HG03469 (cell line): ENCODE measurements at regions not wholly inside any gene's neighbourhood (a gene's known extent, or its start where the extent isn't known, plus 50 kb on each side); places are given as distances from the start of the nearest gene placed in this dataset.

Experiments used
- ATAC-seq: cut with Tn5 transposase; IDR thresholded peaks from one replicate; pipeline ENCODE4 v1.9.1; 2021; ENCODE audit warnings: mild to moderate bottlenecking, moderate library complexity, moderate number of reproducible peaks; ENCODE audit not compliant: unreplicated experiment

GRCh38 chr2:136482006-136482405, 283.3 kb upstream of the THSD7B start:
- ATAC-seq: no peak

GRCh38 chr2:136479696-136480095, 285.6 kb upstream of the THSD7B start:
- no peak for ATAC-seq

- no peak for ATAC-seq
Observed at GRCh38 chr2:136468799-136469369, 296.5 kb upstream of the THSD7B start.

- ATAC-seq: no peak
Observed at GRCh38 chr2:136452528-136452927, 312.8 kb upstream of the THSD7B start.

- no peak for ATAC-seq
Observed at GRCh38 chr2:136448986-136449780, 316.2 kb upstream of the THSD7B start.

- ATAC-seq: no peak
Observed at GRCh38 chr2:136448432-136448831, 316.9 kb upstream of the THSD7B start.

GRCh38 chr2:136444323-136444722, 321.0 kb upstream of the THSD7B start:
- ATAC-seq: no peak

GRCh38 chr2:136443661-136444060, 321.7 kb upstream of the THSD7B start:
- no peak for ATAC-seq

- no peak for ATAC-seq
Observed at GRCh38 chr2:136441979-136442714, 323.2 kb upstream of the THSD7B start.

GRCh38 chr2:136439064-136439676, 321.2 kb upstream of the CXCR4 start:
- ATAC-seq: no peak

GRCh38 chr2:136437461-136437860, 319.5 kb upstream of the CXCR4 start:
- ATAC-seq: no peak

- ATAC-seq: no peak
Observed at GRCh38 chr2:136436936-136437335, 319.0 kb upstream of the CXCR4 start.

GRCh38 chr2:136434251-136434715, 316.3 kb upstream of the CXCR4 start:
- ATAC-seq: no peak

GRCh38 chr2:136433261-136433660, 315.3 kb upstream of the CXCR4 start:
- ATAC-seq: no peak

GRCh38 chr2:136424112-136424511, 306.2 kb upstream of the CXCR4 start:
- ATAC-seq: no peak

- peak; percentile 99 for ATAC-seq
Observed at GRCh38 chr2:136423516-136423996, 305.6 kb upstream of the CXCR4 start.

- ATAC-seq: no peak
Observed at GRCh38 chr2:136422512-136422911, 304.6 kb upstream of the CXCR4 start.

GRCh38 chr2:136420346-136420745, 302.4 kb upstream of the CXCR4 start:
- no peak for ATAC-seq

GRCh38 chr2:136411946-136412345, 294.0 kb upstream of the CXCR4 start:
- ATAC-seq: no peak

GRCh38 chr2:136410673-136411072, 292.7 kb upstream of the CXCR4 start:
- ATAC-seq: no peak

- no peak for ATAC-seq
Observed at GRCh38 chr2:136408795-136409194, 290.8 kb upstream of the CXCR4 start.
